GM19025 (cell line): ENCODE measurements at regions not wholly inside any gene's neighbourhood (a gene's known extent, or its start where the extent isn't known, plus 50 kb on each side); places are given as distances from the start of the nearest gene placed in this dataset.

Source experiments
- ATAC-seq: cut with Tn5 transposase; IDR thresholded peaks from one replicate; pipeline ENCODE4 v1.9.1; 2021; ENCODE audit warnings: mild to moderate bottlenecking, low read depth, moderate library complexity; ENCODE audit not compliant: unreplicated experiment

DNA sequence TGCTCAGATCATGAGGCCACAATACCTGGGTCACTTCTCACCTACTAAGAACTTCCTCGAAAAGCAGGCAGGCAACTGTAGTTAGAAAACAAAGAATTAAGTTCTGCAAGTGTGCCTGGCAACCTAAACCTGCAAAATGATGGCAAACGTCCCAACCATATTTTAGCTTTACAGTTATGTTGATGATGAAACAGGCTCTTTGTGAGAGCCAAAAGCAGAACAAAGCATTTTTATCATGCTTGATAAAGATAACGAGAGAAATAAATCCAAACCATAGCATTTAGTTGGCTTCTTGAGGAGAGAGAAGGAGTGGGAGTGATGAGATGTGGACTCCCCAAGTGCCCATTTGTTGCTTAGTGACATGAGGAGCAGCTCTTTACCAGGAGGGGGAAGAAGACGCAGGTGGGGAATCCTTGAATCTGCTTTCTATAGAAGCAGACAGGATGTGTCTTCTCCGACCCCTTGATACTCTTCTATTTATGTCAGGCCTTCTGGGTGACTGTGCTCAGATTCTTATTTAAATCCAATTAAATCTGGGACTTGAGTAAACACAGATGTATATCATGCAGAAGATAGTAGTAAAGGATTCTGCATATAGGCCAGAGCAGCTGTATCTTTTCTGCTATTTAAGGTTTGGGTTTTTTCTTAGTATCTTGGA lies 221.2 kb downstream of the TMEM167A start:
- ATAC-seq, result no peak

GRCh38 chr5:82854956-82855355 lies 222.2 kb downstream of the TMEM167A start:
- no peak for ATAC-seq

GRCh38 chr5:82851471-82851870 lies 225.7 kb downstream of the TMEM167A start:
- no peak for ATAC-seq

GRCh38 chr5:82850393-82850792 lies 226.8 kb downstream of the TMEM167A start:
- no peak for ATAC-seq

- no peak for ATAC-seq
Observed at GRCh38 chr5:82849885-82850284, 227.3 kb downstream of the TMEM167A start.

GRCh38 chr5:82847562-82847961 lies 229.6 kb downstream of the TMEM167A start:
- ATAC-seq, result no peak

DNA sequence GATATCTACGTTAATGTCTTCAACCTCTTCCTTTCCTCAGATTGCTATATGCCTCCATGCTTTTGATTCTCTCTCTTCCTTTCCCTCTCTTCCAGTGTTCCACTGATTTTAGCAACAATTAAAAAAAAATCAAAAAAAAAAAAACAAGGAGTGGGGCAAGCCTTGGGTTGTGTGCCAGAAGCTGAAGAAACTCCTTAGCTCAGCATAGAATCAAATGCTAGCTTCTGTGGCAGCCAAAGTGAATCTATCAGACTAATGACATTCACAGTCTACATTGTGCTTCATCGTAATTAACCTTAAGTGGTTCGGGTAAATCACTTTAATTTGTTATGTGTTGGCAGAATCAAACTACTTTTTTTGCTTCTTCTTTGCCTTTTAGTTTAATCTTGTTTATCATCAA lies 237.3 kb downstream of the TMEM167A start:
- no peak for ATAC-seq

DNA sequence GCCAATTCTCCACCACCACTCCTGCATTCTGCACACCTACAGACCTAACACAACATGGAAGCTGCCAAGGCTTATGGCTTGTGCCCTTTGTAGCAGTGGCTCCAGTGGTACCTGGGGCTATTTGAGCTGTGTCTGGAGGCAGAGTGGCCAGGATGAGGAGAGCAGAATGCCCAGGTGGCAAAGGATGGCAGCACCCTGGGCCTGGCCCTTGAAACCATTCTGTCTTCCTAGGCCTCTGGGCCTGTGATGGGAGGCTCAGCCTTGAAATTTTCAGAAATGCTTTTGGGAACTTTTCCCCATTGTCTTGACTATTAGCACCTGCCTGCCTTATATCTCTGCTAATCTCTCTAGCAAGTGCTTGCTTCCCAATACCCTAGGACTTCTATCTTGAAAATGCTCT lies 241.7 kb downstream of the TMEM167A start:
- ATAC-seq, result no peak

DNA sequence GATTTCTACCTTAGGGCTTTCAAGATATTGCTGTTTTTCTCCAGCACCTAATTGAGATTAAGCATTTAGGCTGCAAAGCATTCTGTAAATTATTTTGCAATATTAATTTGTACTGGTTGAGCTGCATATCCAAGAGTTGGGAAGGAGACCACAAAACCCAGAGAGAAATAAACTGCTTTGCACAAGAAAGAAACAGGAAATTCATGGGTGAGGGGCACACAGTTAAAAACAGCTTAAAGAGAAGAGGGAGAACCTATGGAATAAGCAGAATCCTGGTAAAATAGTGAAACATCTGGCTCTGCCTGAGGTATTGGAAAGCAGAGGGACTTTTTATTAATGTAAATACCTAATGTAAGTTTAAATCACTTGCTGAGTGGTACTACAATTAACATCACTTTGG lies 243.0 kb downstream of the TMEM167A start:
- no peak for ATAC-seq

DNA sequence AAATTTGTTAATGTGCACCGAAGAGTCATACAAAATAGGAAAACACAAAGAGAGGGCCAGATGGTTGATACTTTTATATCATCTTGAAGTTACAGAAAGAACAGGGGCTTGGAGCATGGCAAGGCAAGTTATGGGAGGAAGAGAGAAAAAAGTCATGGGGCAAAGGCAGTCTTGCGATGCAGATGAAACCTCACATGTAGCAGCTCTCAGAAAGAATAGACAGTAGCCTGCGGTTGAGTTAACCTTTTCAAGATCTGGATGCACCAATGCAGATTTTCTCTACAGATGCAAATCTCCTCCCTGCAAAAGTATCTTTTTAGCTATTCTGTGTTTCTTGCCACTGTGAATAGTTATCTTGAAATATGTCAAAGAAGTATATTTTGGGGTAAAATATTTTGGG lies 243.9 kb downstream of the TMEM167A start:
- ATAC-seq, result no peak

DNA sequence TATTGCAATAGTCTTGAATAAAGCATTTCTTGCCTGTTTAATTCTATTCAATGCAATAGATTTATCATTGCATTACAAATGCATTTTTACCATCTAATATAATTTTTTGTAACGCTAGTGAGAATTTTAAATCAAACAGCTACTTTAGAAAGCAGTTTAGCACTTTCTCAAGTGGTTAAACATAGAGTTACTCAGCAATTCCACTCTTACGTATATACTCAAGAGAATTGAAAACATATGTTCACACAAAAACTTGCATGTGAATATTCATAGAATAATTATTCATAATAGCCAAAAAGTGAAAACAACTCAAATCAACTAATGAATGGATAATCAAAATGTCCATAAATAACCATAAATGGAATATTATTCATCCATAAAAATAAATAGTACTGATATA lies 244.7 kb downstream of the TMEM167A start:
- no peak for ATAC-seq

DNA sequence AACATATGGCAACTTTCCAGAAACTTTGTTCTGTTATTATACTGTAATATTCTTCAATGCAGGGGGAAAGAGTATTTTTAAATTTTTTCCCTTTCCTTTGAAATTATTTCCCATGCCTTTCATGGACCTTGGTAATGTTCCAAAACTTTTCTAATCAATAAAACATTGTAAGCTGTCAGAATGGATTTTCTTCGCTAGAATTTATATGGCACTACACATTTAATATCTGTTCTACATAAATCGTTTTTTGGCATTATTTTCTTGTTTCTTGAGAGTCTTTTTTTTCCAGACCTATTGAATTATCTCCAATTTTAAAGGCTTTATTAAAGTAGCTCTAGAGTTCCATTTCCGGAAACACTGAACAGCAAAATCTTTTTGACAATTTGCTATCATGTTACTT lies 249.0 kb downstream of the TMEM167A start:
- no peak for ATAC-seq

DNA sequence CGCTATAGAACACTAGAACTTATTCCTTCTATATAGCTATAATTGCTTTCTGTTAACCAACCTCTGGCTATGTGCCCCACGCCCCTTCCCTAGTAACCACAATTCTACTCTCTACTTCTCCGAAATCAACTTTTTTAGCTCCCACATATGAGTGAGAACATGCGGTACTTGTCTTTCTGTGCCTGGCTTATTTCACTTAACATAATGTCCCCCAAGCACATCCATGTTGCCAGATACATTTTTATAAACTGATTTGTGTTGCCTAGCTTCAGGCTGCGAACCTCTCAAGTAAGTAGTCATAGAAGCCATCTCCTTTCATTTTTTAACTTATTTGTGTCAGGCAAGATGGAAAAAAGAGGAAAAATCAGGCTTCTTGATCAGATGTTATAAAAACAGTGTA lies 249.5 kb downstream of the TMEM167A start:
- no peak for ATAC-seq

DNA sequence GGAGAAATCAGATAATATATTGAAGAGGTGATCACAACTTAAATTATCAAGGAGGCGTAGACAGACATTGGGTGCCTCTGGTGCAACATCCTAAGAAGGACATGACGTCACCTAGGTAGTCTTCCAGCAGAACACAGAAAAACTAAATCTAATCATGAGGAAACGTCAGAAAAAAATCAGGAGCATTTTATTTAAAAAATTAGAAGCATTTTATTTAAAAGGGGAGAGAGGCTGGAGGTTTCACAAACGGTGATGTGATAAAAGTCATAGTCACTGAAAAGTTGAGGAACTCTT lies 254.6 kb downstream of the TMEM167A start:
- ATAC-seq, result no peak

DNA sequence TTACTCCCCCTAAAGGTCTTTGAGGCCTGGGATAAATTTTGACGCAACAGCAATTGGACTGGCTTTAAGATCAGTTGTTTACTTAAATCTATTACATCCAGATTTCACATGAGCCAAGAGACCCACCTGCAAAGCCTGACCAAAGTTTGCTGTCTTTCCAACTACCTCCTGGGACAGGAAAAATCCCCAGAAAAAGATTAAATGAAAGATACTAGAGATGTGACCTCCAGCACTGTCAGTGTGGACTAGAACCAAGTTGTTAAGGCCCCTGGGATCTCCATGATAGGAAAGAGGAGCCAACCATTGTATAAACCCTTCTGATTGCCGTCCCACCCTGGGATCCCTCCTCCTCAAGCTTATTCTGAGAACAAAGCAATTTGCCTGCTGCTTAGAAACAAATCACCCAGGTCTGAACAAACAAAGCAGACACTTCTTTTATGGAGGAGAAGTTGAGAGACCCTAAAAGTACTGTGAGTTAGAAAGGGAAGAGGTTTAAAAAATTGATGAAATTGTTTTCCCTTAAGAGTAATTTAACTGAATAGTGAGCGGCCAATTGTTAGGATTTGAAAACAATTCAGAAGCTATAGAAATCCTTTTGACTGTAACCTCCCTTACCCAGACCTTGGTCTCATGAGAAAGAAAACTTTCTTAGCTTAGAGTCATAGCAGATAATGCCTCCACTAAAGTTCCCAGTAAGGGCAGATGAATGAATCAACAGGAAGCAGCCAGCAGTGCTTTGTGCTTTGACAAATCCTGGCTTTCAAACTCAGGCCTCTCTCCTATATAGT lies 255.2 kb downstream of the TMEM167A start:
- no peak for ATAC-seq

DNA sequence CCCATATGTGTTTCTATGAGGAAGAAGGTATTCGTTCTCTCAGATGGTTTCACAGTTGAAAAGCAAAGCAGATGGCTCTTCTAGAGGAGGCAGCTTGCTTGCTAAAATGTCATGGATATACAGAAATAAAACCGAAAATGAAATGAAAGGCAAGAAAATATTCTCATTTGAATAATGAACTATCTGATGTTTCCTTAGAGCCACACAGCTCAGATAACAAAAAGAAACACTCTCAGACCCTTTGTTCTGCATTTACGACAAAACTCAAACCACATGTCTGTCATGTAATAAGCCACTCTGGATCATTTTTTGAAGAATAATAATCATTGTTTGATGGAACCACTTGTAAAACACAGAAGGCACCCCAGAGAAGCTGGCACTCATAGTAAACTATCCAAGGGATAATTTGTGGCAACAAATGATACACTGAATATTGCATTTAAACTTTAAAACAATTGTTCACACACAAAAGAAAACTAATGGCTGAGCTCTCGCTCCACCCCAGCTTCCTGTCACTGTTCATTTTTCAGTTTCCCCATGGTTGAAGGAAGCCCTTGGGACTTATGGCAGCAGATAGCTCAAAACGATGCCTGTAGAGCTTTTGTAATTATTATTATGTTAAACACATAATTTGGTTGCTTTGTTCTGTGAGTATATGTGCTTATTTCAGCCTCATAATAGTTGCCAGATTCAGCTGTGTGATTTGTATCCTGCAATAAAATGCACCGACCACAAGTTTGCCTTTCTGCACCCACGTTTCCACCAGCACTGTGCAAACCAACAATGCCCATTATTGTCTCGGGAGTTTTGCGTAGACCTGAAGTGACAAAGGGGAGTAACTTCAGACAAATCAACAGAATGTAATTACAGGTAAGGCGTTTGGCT lies 256.0 kb downstream of the TMEM167A start:
- ATAC-seq, result peak; percentile 76

DNA sequence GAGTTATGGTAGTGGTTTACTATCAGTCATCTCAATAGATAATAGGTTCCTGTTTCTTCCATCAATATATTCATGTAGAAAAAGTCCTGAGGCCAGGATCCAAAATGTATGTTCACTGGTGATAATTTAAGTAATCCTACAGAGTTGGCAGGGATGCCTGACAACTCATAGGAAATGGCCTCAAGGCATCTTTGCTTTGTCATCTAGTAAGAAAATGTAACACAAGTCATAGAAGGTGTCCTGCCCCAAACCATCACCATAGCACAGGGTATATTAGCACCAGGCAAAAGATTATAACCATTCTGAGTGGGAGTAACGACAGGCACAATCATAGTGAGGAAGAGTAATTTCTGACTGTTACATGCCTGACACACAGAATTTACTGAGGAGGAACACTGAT lies 257.0 kb downstream of the TMEM167A start:
- ATAC-seq, result no peak

GRCh38 chr5:82817897-82818676 lies 259.1 kb downstream of the TMEM167A start:
- no peak for ATAC-seq

- ATAC-seq, result no peak
Observed at GRCh38 chr5:82816926-82817325, 260.3 kb downstream of the TMEM167A start.

GRCh38 chr5:82815871-82816270 lies 261.3 kb downstream of the TMEM167A start:
- ATAC-seq, result no peak

- ATAC-seq, result no peak
Observed at GRCh38 chr5:82813861-82814260, 263.3 kb downstream of the TMEM167A start.
